ENCODE measurements at regions not wholly inside any gene's neighbourhood (a gene's known extent, or its start where the extent isn't known, plus 50 kb on each side); places are given as distances from the start of the nearest gene placed in this dataset.

GRCh38 chr3:41024031-41024836 is 175.1 kb upstream of the CTNNB1 start:
- 62 to 65% methylated on average over 5 of the region's 5 CpGs for WGBS, 2 donors
- Histone ChIP-seq H3K27ac (ENCODE audit: low read depth in 2 of 2, low read length in 1 of 2) (no peak overlapping the region), H3K27me3 (ENCODE audit: control insufficient read depth in 1 of 2, insufficient read depth in 2 of 2, low read length in 2 of 2) (no peaks in the 10 kb centered on the region), H3K36me3 (ENCODE audit: control insufficient read depth in 2 of 2, insufficient read depth in 2 of 2, low read length in 1 of 2) (no peaks in the 10 kb centered on the region), H3K4me1 (ENCODE audit: control insufficient read depth in 2 of 2, insufficient read depth in 2 of 2, low read length in 1 of 2) (no peaks in the 10 kb centered on the region), H3K9me3 (ENCODE audit: control insufficient read depth in 2 of 2, insufficient read depth in 1 of 2, low read depth in 1 of 2, low read length in 1 of 2) (no peaks in the 10 kb centered on the region), H3K4me3 (ENCODE audit: low read depth in 1 of 2, low read length in 2 of 2) (no peak overlapping the region)

- Histone ChIP-seq H3K27ac (ENCODE audit: low read depth in 2 of 2, low read length in 1 of 2) (no peak overlapping the region), H3K27me3 (ENCODE audit: control insufficient read depth in 1 of 2, insufficient read depth in 2 of 2, low read length in 2 of 2) (no peaks in the 10 kb centered on the region), H3K4me3 (ENCODE audit: low read depth in 1 of 2, low read length in 2 of 2) (no peak overlapping the region), H3K9me3 (ENCODE audit: control insufficient read depth in 2 of 2, insufficient read depth in 1 of 2, low read depth in 1 of 2, low read length in 1 of 2) (no peaks in the 10 kb centered on the region), H3K4me1 (ENCODE audit: control insufficient read depth in 2 of 2, insufficient read depth in 2 of 2, low read length in 1 of 2) (no peaks in the 10 kb centered on the region), H3K36me3 (ENCODE audit: control insufficient read depth in 2 of 2, insufficient read depth in 2 of 2, low read length in 1 of 2) (no peaks in the 10 kb centered on the region)
- WGBS, 2 donors: 28 to 50% methylated on average over 3 of the region's 3 CpGs
Observed at GRCh38 chr3:41026394-41027177, 172.7 kb upstream of the CTNNB1 start.

- WGBS, 2 donors: 80 to 84% methylated on average over 3 of the region's 3 CpGs
- Histone ChIP-seq H3K27ac (ENCODE audit: low read depth in 2 of 2, low read length in 1 of 2) (no peak overlapping the region), H3K27me3 (ENCODE audit: control insufficient read depth in 1 of 2, insufficient read depth in 2 of 2, low read length in 2 of 2) (no peaks in the 10 kb centered on the region), H3K4me3 (ENCODE audit: low read depth in 1 of 2, low read length in 2 of 2) (no peak overlapping the region), H3K4me1 (ENCODE audit: control insufficient read depth in 2 of 2, insufficient read depth in 2 of 2, low read length in 1 of 2) (no peaks in the 10 kb centered on the region), H3K9me3 (ENCODE audit: control insufficient read depth in 2 of 2, insufficient read depth in 1 of 2, low read depth in 1 of 2, low read length in 1 of 2) (no peaks in the 10 kb centered on the region), H3K36me3 (ENCODE audit: control insufficient read depth in 2 of 2, insufficient read depth in 2 of 2, low read length in 1 of 2) (no peaks in the 10 kb centered on the region)
Observed at GRCh38 chr3:41029356-41029755, 169.9 kb upstream of the CTNNB1 start.

- Histone ChIP-seq H3K27ac (ENCODE audit: low read depth in 2 of 2, low read length in 1 of 2) (no peak overlapping the region), H3K27me3 (ENCODE audit: control insufficient read depth in 1 of 2, insufficient read depth in 2 of 2, low read length in 2 of 2) (no peaks in the 10 kb centered on the region), H3K36me3 (ENCODE audit: control insufficient read depth in 2 of 2, insufficient read depth in 2 of 2, low read length in 1 of 2) (no peaks in the 10 kb centered on the region), H3K9me3 (ENCODE audit: control insufficient read depth in 2 of 2, insufficient read depth in 1 of 2, low read depth in 1 of 2, low read length in 1 of 2) (no peaks in the 10 kb centered on the region), H3K4me1 (ENCODE audit: control insufficient read depth in 2 of 2, insufficient read depth in 2 of 2, low read length in 1 of 2) (no peaks in the 10 kb centered on the region), H3K4me3 (ENCODE audit: low read depth in 1 of 2, low read length in 2 of 2) (no peak overlapping the region)
- 85 to 89% methylated on average over 4 of the region's 4 CpGs for WGBS, 2 donors
Observed at GRCh38 chr3:41030220-41030619, 169.1 kb upstream of the CTNNB1 start.

GRCh38 chr3:41031401-41031800 is 167.9 kb upstream of the CTNNB1 start:
- no peaks in the 10 kb centered on the region for H3K4me1 ChIP-seq (ENCODE audit: control insufficient read depth in 2 of 2, insufficient read depth in 2 of 2, low read length in 1 of 2)
- H3K9me3 ChIP-seq (ENCODE audit: control insufficient read depth in 2 of 2, insufficient read depth in 1 of 2, low read depth in 1 of 2, low read length in 1 of 2): no peaks in the 10 kb centered on the region
- H3K36me3 ChIP-seq (ENCODE audit: control insufficient read depth in 2 of 2, insufficient read depth in 2 of 2, low read length in 1 of 2): no peaks in the 10 kb centered on the region
- no peaks in the 10 kb centered on the region for H3K27me3 ChIP-seq (ENCODE audit: control insufficient read depth in 1 of 2, insufficient read depth in 2 of 2, low read length in 2 of 2)
- no peak overlapping the region for H3K4me3 ChIP-seq (ENCODE audit: low read depth in 1 of 2, low read length in 2 of 2)
- WGBS, 2 donors: 80 to 85% methylated on average over 2 of the region's 2 CpGs
- H3K27ac ChIP-seq (ENCODE audit: low read depth in 2 of 2, low read length in 1 of 2): no peak overlapping the region

GRCh38 chr3:41033956-41034519 is 165.3 kb upstream of the CTNNB1 start:
- no peaks in the 10 kb centered on the region for H3K36me3 ChIP-seq (ENCODE audit: control insufficient read depth in 2 of 2, insufficient read depth in 2 of 2, low read length in 1 of 2)
- H3K4me3 ChIP-seq (ENCODE audit: low read depth in 1 of 2, low read length in 2 of 2): no peak overlapping the region
- no peaks in the 10 kb centered on the region for H3K4me1 ChIP-seq (ENCODE audit: control insufficient read depth in 2 of 2, insufficient read depth in 2 of 2, low read length in 1 of 2)
- H3K27ac ChIP-seq (ENCODE audit: low read depth in 2 of 2, low read length in 1 of 2): no peak overlapping the region
- no peaks in the 10 kb centered on the region for H3K27me3 ChIP-seq (ENCODE audit: control insufficient read depth in 1 of 2, insufficient read depth in 2 of 2, low read length in 2 of 2)
- WGBS, 2 donors: 80 to 83% methylated on average over 3 of the region's 3 CpGs
- H3K9me3 ChIP-seq (ENCODE audit: control insufficient read depth in 2 of 2, insufficient read depth in 1 of 2, low read depth in 1 of 2, low read length in 1 of 2): no peaks in the 10 kb centered on the region

GRCh38 chr3:41035456-41036022 is 163.8 kb upstream of the CTNNB1 start:
- no peak overlapping the region for H3K4me3 ChIP-seq (ENCODE audit: low read depth in 1 of 2, low read length in 2 of 2)
- no peaks in the 10 kb centered on the region for H3K36me3 ChIP-seq (ENCODE audit: control insufficient read depth in 2 of 2, insufficient read depth in 2 of 2, low read length in 1 of 2)
- H3K4me1 ChIP-seq (ENCODE audit: control insufficient read depth in 2 of 2, insufficient read depth in 2 of 2, low read length in 1 of 2): no peaks in the 10 kb centered on the region
- H3K27me3 ChIP-seq (ENCODE audit: control insufficient read depth in 1 of 2, insufficient read depth in 2 of 2, low read length in 2 of 2): no peaks in the 10 kb centered on the region
- no peaks in the 10 kb centered on the region for H3K9me3 ChIP-seq (ENCODE audit: control insufficient read depth in 2 of 2, insufficient read depth in 1 of 2, low read depth in 1 of 2, low read length in 1 of 2)
- WGBS, 2 donors: 59% methylated on average over 2 of the region's 2 CpGs
- H3K27ac ChIP-seq (ENCODE audit: low read depth in 2 of 2, low read length in 1 of 2): no peak overlapping the region

GRCh38 chr3:41037651-41038334 is 161.5 kb upstream of the CTNNB1 start:
- H3K4me1 ChIP-seq (ENCODE audit: control insufficient read depth in 2 of 2, insufficient read depth in 2 of 2, low read length in 1 of 2): no peaks in the 10 kb centered on the region
- no peak overlapping the region for H3K27ac ChIP-seq (ENCODE audit: low read depth in 2 of 2, low read length in 1 of 2)
- H3K27me3 ChIP-seq (ENCODE audit: control insufficient read depth in 1 of 2, insufficient read depth in 2 of 2, low read length in 2 of 2): no peaks in the 10 kb centered on the region
- H3K36me3 ChIP-seq (ENCODE audit: control insufficient read depth in 2 of 2, insufficient read depth in 2 of 2, low read length in 1 of 2): no peaks in the 10 kb centered on the region
- WGBS, 2 donors: 87 to 89% methylated on average over 4 of the region's 4 CpGs
- H3K9me3 ChIP-seq (ENCODE audit: control insufficient read depth in 2 of 2, insufficient read depth in 1 of 2, low read depth in 1 of 2, low read length in 1 of 2): no peaks in the 10 kb centered on the region
- no peak overlapping the region for H3K4me3 ChIP-seq (ENCODE audit: low read depth in 1 of 2, low read length in 2 of 2)

- Histone ChIP-seq H3K4me1 (ENCODE audit: control insufficient read depth in 2 of 2, insufficient read depth in 2 of 2, low read length in 1 of 2) (no peaks in the 10 kb centered on the region), H3K4me3 (ENCODE audit: low read depth in 1 of 2, low read length in 2 of 2) (no peak overlapping the region), H3K9me3 (ENCODE audit: control insufficient read depth in 2 of 2, insufficient read depth in 1 of 2, low read depth in 1 of 2, low read length in 1 of 2) (no peaks in the 10 kb centered on the region), H3K27me3 (ENCODE audit: control insufficient read depth in 1 of 2, insufficient read depth in 2 of 2, low read length in 2 of 2) (no peaks in the 10 kb centered on the region), H3K27ac (ENCODE audit: low read depth in 2 of 2, low read length in 1 of 2) (no peak overlapping the region), H3K36me3 (ENCODE audit: control insufficient read depth in 2 of 2, insufficient read depth in 2 of 2, low read length in 1 of 2) (no peaks in the 10 kb centered on the region)
- WGBS, 2 donors: 79 to 84% methylated on average over 2 of the region's 2 CpGs
Observed at GRCh38 chr3:41040256-41040655, 159.0 kb upstream of the CTNNB1 start.

All from esophagus (tissue), 2 donors.